ENCODE measurements at regions not wholly inside any gene's neighbourhood (a gene's known extent, or its start where the extent isn't known, plus 50 kb on each side); places are given as distances from the start of the nearest gene placed in this dataset.

DNA sequence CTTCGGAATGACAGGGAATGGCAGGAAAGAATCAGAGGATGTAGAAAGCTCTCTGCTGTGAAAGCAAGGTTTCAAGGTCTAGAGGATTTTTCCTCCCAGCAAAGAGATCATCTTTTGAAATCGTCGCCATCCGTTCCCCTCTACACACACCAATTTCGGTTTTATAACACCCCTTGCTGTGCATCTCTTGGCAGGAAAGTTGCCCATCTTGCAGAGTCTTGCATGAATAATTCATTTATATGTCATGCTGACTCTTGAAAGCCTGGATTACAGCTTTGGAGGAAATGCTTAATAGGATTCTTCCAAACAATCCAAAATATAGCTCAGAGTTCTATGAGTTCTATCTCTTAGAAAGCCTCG lies 262.7 kb downstream of the CHL1 start:
- Histone ChIP-seq H3K27me3 (ENCODE audit: insufficient read depth, low read length) (no peaks in the 10 kb centered on the region), H3K9me3 (ENCODE audit: low read length) (no peaks in the 10 kb centered on the region)

DNA sequence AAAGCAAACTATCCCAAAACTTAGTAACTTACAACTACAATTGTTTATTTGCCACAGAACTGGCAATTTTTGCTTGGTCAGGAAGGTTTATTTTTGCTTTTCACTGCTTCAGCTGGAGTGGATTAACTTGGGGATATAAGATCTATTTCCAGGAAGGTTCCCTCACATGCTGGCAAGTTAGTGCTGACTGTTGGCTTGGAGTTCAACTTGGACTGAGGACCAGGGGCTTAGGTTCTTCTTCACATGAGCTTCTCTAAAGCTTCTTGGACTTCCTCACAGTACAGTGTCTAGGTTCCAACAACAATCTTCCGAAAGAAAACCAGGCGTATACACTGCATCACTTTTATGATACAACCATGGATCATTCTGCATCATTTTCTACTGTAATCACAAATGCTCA lies 264.4 kb downstream of the CHL1 start:
- Histone ChIP-seq H2AFZ (ENCODE audit: low read depth, low read length) (no peak overlapping the region), H3K4me3 (ENCODE audit: low read length) (no peak overlapping the region), H3K27me3 (ENCODE audit: insufficient read depth, low read length) (no peaks in the 10 kb centered on the region), H3K36me3 (ENCODE audit: insufficient read depth, low read length) (no peaks in the 10 kb centered on the region), H3K9me3 (ENCODE audit: low read length) (no peaks in the 10 kb centered on the region), H3K4me1 (ENCODE audit: insufficient read depth, low read length) (peaks cover 19% of the 10 kb centered on the region)

More for the DNA sequence above, 262.7 kb downstream of the CHL1 start:
- Histone ChIP-seq H2AFZ (ENCODE audit: low read depth, low read length) (peak overlapping the region; percentile 30), H3K36me3 (ENCODE audit: insufficient read depth, low read length) (no peaks in the 10 kb centered on the region), H3K4me3 (ENCODE audit: low read length) (peak overlapping the region; percentile 17), H3K4me1 (ENCODE audit: insufficient read depth, low read length) (peaks cover 19% of the 10 kb centered on the region)

DNA sequence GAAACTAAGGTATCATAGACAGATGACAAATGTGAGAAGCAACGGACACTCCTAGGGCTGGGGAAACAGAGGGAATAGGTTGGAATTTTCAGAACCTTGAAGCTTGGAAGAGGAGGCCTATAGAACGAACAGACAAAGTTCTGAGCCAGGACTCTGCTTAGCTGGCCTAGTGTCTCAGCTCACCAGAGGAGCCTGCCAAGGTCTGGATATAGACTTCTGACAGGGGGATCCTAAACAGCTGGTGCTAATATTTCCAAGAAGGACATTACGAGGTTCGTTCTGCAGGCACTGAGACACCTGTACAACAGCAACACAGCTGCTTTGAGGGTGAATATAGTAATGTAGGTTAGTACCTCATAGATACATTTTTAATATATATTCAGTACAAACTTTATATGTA lies 266.3 kb downstream of the CHL1 start:
- Histone ChIP-seq H2AFZ (ENCODE audit: low read depth, low read length) (no peak overlapping the region), H3K36me3 (ENCODE audit: insufficient read depth, low read length) (no peaks in the 10 kb centered on the region), H3K27me3 (ENCODE audit: insufficient read depth, low read length) (no peaks in the 10 kb centered on the region), H3K4me3 (ENCODE audit: low read length) (no peak overlapping the region), H3K4me1 (ENCODE audit: insufficient read depth, low read length) (peaks cover 19% of the 10 kb centered on the region), H3K9me3 (ENCODE audit: low read length) (no peaks in the 10 kb centered on the region)

- Histone ChIP-seq H3K27me3 (ENCODE audit: insufficient read depth, low read length) (no peaks in the 10 kb centered on the region), H3K36me3 (ENCODE audit: insufficient read depth, low read length) (no peaks in the 10 kb centered on the region), H3K4me3 (ENCODE audit: low read length) (no peak overlapping the region), H3K9me3 (ENCODE audit: low read length) (no peaks in the 10 kb centered on the region), H2AFZ (ENCODE audit: low read depth, low read length) (no peak overlapping the region), H3K4me1 (ENCODE audit: insufficient read depth, low read length) (peaks cover 14% of the 10 kb centered on the region)
These were observed 267.0 kb downstream of the CHL1 start for GRCh38 chr3:463252-464192.

- H3K36me3 ChIP-seq (ENCODE audit: insufficient read depth, low read length), result no peaks in the 10 kb centered on the region
- H3K4me3 ChIP-seq (ENCODE audit: low read length), result no peak overlapping the region
These were observed 267.7 kb downstream of the CHL1 start for GRCh38 chr3:464255-464654.

DNA sequence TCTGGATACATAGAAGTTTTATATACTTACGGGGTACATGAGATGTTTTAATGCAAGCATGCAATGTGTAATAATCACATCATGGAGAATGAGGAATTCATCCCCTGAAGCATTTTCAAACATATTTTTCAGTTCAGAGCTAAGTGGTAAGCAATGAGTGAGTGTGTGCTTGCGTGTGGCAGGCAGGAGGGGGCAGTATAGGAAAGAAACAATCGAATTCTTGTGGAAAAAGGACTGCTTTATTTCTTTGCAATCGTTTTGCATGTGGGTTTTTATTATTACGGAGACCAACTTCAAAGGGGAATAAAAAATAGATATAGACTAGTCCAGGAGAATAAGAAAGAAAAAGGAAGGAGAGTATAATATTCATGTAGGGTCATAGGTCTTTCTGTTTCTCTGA lies 271.6 kb downstream of the CHL1 start:
- H3K36me3 ChIP-seq (ENCODE audit: insufficient read depth, low read length), result no peaks in the 10 kb centered on the region
- no peak overlapping the region for H2AFZ ChIP-seq (ENCODE audit: low read depth, low read length)
- H3K9me3 ChIP-seq (ENCODE audit: low read length), result no peaks in the 10 kb centered on the region
- H3K27me3 ChIP-seq (ENCODE audit: insufficient read depth, low read length), result no peaks in the 10 kb centered on the region
- H3K4me3 ChIP-seq (ENCODE audit: low read length), result no peak overlapping the region
- H3K4me1 ChIP-seq (ENCODE audit: insufficient read depth, low read length), result no peaks in the 10 kb centered on the region

More at GRCh38 chr3:464255-464654, 267.7 kb downstream of the CHL1 start:
- H3K4me1 ChIP-seq (ENCODE audit: insufficient read depth, low read length), result peaks cover 7% of the 10 kb centered on the region
- no peaks in the 10 kb centered on the region for H3K9me3 ChIP-seq (ENCODE audit: low read length)
- no peak overlapping the region for H2AFZ ChIP-seq (ENCODE audit: low read depth, low read length)
- no peaks in the 10 kb centered on the region for H3K27me3 ChIP-seq (ENCODE audit: insufficient read depth, low read length)

- H3K9me3 ChIP-seq (ENCODE audit: low read length), result no peaks in the 10 kb centered on the region
- no peak overlapping the region for H2AFZ ChIP-seq (ENCODE audit: low read depth, low read length)
- no peak overlapping the region for H3K4me3 ChIP-seq (ENCODE audit: low read length)
- H3K4me1 ChIP-seq (ENCODE audit: insufficient read depth, low read length), result no peaks in the 10 kb centered on the region
- no peaks in the 10 kb centered on the region for H3K27me3 ChIP-seq (ENCODE audit: insufficient read depth, low read length)
- no peaks in the 10 kb centered on the region for H3K36me3 ChIP-seq (ENCODE audit: insufficient read depth, low read length)
These were observed 276.7 kb downstream of the CHL1 start for GRCh38 chr3:473033-473800.

DNA sequence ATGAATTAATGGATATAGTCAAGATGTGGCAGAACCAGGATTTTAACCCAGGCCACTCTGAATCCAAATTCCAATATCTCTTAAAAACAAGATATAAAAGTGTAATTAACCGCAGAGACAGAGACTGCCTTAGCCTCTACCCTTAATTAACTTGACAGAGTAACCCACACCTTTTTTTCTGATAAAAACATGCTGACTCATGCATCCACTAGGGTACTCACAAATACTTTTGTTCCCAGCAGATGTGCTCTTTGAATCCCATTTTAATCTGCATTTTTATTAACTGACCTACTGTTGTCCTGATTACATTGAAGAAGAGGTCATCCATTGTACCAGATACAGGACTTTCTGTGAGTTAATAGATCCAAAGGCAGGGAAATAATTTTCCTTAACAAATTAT lies 278.3 kb downstream of the CHL1 start:
- Histone ChIP-seq H2AFZ (ENCODE audit: low read depth, low read length) (no peak overlapping the region), H3K9me3 (ENCODE audit: low read length) (no peaks in the 10 kb centered on the region), H3K4me1 (ENCODE audit: insufficient read depth, low read length) (no peaks in the 10 kb centered on the region), H3K4me3 (ENCODE audit: low read length) (no peak overlapping the region), H3K27me3 (ENCODE audit: insufficient read depth, low read length) (no peaks in the 10 kb centered on the region), H3K36me3 (ENCODE audit: insufficient read depth, low read length) (no peaks in the 10 kb centered on the region)

- H3K36me3 ChIP-seq (ENCODE audit: insufficient read depth, low read length), result no peaks in the 10 kb centered on the region
These were observed 283.5 kb downstream of the CHL1 start for GRCh38 chr3:480070-480469.

DNA sequence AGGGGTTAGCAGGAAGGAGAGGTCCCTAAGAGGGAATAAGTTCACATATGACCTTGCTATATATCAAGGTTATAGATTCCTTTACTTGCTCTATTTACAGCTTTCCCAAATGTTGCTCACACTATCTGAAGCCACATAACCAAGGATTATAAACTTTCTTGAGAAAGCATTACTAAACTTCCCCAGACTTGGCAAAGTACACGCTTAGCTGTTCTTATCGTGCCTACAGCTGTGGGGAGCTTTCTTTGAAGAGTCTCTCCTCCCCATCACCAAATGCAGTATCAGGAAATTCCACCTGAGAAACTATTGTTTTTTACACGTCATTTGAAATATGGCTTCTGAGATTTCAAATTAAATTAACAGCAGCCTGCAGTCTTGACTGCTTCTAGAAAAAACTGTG lies 284.5 kb downstream of the CHL1 start:
- no peaks in the 10 kb centered on the region for H3K27me3 ChIP-seq (ENCODE audit: insufficient read depth, low read length)
- no peaks in the 10 kb centered on the region for H3K4me1 ChIP-seq (ENCODE audit: insufficient read depth, low read length)
- H3K9me3 ChIP-seq (ENCODE audit: low read length), result no peaks in the 10 kb centered on the region
- no peaks in the 10 kb centered on the region for H3K36me3 ChIP-seq (ENCODE audit: insufficient read depth, low read length)
- H3K4me3 ChIP-seq (ENCODE audit: low read length), result no peak overlapping the region
- no peak overlapping the region for H2AFZ ChIP-seq (ENCODE audit: low read depth, low read length)

More at GRCh38 chr3:480070-480469, 283.5 kb downstream of the CHL1 start:
- no peaks in the 10 kb centered on the region for H3K4me1 ChIP-seq (ENCODE audit: insufficient read depth, low read length)
- H3K4me3 ChIP-seq (ENCODE audit: low read length), result no peak overlapping the region
- H3K27me3 ChIP-seq (ENCODE audit: insufficient read depth, low read length), result no peaks in the 10 kb centered on the region
- H2AFZ ChIP-seq (ENCODE audit: low read depth, low read length), result no peak overlapping the region
- H3K9me3 ChIP-seq (ENCODE audit: low read length), result no peaks in the 10 kb centered on the region

DNA sequence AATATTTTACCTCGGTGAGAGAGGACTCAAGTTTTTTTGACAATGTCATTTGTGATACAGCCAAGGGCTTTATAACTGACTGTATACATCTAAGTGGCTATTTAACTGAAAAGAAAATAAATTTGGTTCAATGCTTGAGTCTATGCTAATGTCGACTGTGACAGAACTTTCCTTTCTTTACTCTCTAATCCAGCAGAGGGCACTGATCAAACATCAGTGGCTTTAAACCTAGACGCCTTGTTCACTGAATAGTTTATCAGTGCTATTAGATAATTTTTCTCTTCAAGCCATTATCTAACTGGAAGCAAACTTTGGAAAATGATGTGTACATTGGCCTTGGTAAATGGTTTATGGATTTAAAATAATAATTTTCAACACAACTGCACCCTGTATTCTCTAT lies 285.1 kb downstream of the CHL1 start:
- Histone ChIP-seq H3K4me1 (ENCODE audit: insufficient read depth, low read length) (no peaks in the 10 kb centered on the region), H3K36me3 (ENCODE audit: insufficient read depth, low read length) (no peaks in the 10 kb centered on the region), H3K4me3 (ENCODE audit: low read length) (no peak overlapping the region), H3K27me3 (ENCODE audit: insufficient read depth, low read length) (no peaks in the 10 kb centered on the region), H2AFZ (ENCODE audit: low read depth, low read length) (no peak overlapping the region), H3K9me3 (ENCODE audit: low read length) (no peaks in the 10 kb centered on the region)

GRCh38 chr3:482479-482878 lies 285.9 kb downstream of the CHL1 start:
- Histone ChIP-seq H2AFZ (ENCODE audit: low read depth, low read length) (no peak overlapping the region), H3K36me3 (ENCODE audit: insufficient read depth, low read length) (no peaks in the 10 kb centered on the region), H3K27me3 (ENCODE audit: insufficient read depth, low read length) (no peaks in the 10 kb centered on the region), H3K9me3 (ENCODE audit: low read length) (no peaks in the 10 kb centered on the region), H3K4me1 (ENCODE audit: insufficient read depth, low read length) (no peaks in the 10 kb centered on the region), H3K4me3 (ENCODE audit: low read length) (no peak overlapping the region)

DNA sequence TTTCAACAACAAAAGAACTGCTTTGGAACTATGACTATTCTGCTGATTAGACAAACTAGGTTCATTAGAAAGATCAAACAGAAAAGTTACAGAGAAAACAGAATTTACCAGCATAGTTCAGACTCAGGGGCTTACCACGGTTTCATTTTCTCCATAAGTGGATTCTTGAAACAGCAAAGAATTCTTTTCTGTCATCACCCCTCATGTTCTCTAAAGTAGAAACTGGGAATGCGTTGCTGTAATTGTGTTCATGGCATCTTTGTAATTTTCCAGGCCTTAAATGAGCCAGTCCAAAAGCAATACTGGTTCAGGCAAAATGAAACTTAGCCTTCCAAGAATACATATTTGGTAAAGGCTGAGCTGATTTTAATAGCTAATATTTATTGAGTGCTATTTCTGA lies 287.8 kb downstream of the CHL1 start:
- Histone ChIP-seq H3K4me1 (ENCODE audit: insufficient read depth, low read length) (no peaks in the 10 kb centered on the region), H2AFZ (ENCODE audit: low read depth, low read length) (no peak overlapping the region), H3K9me3 (ENCODE audit: low read length) (no peaks in the 10 kb centered on the region), H3K36me3 (ENCODE audit: insufficient read depth, low read length) (no peaks in the 10 kb centered on the region), H3K27me3 (ENCODE audit: insufficient read depth, low read length) (no peaks in the 10 kb centered on the region), H3K4me3 (ENCODE audit: low read length) (no peak overlapping the region)
